Hepatocyte (in vitro differentiated cells): ENCODE measurements at regions not wholly inside any gene's neighbourhood (a gene's known extent, or its start where the extent isn't known, plus 50 kb on each side); places are given as distances from the start of the nearest gene placed in this dataset.

Experiments used
- EZH2 ChIP-seq: fragments of 200-600 bp; sonication (generic); IDR thresholded peaks from 2 replicates; pipeline ENCODE4 v1.6.1; 2016; ENCODE audit warnings: antibody characterized with exemption, mild to moderate bottlenecking, borderline replicate concordance
- TF ChIP-seq, protein P1 (sequence below): fragments of 200-600 bp; sonication (generic); IDR thresholded peaks from 2 replicates; pipeline ENCODE4 v1.5.1; 2016; ENCODE audit warnings: antibody characterized with exemption, mild to moderate bottlenecking; ENCODE audit not compliant: poor library complexity

DNA sequence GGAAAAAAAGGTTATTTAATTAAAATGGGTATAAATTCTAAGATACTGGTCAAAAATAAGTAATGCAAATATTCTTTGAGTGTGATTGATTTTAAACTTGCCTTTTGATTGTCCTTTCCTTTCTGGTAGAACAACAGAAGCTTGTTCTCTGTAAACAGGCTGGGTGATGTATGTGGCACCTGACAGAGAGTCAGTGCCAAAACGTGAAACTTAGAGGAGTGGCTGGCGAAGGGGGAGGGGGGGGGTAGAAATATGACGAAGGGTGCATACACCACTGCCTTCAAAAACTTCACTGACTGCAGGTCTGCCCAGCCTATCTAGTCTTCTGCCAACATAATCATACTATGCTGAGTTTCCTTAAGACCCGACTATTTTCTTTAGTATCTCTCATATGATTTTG, 629.8 kb upstream of the SEMA6A start:
- TF ChIP-seq EZH2: no peak
- TF ChIP-seq, protein P1, sequence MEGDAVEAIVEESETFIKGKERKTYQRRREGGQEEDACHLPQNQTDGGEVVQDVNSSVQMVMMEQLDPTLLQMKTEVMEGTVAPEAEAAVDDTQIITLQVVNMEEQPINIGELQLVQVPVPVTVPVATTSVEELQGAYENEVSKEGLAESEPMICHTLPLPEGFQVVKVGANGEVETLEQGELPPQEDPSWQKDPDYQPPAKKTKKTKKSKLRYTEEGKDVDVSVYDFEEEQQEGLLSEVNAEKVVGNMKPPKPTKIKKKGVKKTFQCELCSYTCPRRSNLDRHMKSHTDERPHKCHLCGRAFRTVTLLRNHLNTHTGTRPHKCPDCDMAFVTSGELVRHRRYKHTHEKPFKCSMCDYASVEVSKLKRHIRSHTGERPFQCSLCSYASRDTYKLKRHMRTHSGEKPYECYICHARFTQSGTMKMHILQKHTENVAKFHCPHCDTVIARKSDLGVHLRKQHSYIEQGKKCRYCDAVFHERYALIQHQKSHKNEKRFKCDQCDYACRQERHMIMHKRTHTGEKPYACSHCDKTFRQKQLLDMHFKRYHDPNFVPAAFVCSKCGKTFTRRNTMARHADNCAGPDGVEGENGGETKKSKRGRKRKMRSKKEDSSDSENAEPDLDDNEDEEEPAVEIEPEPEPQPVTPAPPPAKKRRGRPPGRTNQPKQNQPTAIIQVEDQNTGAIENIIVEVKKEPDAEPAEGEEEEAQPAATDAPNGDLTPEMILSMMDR: no peak
